ENCODE measurements at regions not wholly inside any gene's neighbourhood (a gene's known extent, or its start where the extent isn't known, plus 50 kb on each side); places are given as distances from the start of the nearest gene placed in this dataset.

DNA sequence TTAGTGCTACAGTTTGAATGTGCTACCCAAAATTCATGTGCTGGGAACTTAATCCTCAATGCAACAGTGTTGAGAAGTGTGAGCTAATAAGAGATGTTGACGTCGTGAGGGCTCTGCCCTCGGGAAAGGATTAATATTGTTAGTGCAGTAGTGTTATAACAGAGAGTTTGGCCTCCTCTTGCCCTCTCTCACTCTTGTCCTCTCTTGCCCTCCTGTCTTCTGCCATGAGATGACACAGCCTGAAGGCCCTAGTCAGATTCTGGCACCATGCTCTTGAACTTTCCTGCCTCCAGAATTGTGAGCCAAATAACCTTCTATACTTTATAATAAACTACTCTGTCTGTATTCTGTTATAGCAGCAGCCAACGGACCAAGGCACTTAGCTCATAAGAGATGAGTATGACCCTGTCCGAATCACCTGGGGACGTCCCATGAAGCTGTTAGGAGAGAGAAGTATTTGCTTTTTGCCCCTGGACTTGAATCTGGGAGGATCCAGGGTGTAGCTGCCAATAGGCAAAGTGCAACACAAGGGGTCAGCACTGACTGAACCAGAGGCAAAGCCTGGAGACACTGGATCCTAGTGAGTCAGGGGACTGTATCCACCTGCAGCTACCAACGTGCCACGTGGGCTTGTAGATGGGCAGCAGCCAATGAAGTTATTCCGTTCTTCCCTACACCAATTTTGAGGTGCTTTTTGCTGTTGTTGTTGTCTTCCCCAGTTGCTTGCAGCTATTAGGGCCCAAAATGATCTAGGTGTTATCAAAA is 233.7 kb downstream of the THBS2 start:
- TF ChIP-seq POLR2A (IDR thresholded peaks at IDR 0.05; ENCODE audit: low read depth, low read length) (no peak), SMC3 (IDR thresholded peaks at IDR 0.05; ENCODE audit: low read depth, low read length) (no peak), RAD21 (IDR thresholded peaks at IDR 0.05; ENCODE audit: low read length) (peak; percentile 23; the same call in 1 of the 2 replicates), CEBPB (IDR thresholded peaks at IDR 0.05; ENCODE audit: low read depth, low read length) (no peak), BHLHE40 (IDR thresholded peaks at IDR 0.05; ENCODE audit: low read depth, low read length) (no peak), NFE2L2 (IDR thresholded peaks at IDR 0.05; ENCODE audit: low read depth, low read length) (no peak), MXI1 (IDR thresholded peaks at IDR 0.05; ENCODE audit: borderline replicate concordance, low read depth, low read length) (no peak), RCOR1 (IDR thresholded peaks at IDR 0.05; ENCODE audit: insufficient replicate concordance, low read length) (no peak), RFX5 (IDR thresholded peaks at IDR 0.05; ENCODE audit: low read depth, low read length) (no peak)
- TF ChIP-seq, protein P1, sequence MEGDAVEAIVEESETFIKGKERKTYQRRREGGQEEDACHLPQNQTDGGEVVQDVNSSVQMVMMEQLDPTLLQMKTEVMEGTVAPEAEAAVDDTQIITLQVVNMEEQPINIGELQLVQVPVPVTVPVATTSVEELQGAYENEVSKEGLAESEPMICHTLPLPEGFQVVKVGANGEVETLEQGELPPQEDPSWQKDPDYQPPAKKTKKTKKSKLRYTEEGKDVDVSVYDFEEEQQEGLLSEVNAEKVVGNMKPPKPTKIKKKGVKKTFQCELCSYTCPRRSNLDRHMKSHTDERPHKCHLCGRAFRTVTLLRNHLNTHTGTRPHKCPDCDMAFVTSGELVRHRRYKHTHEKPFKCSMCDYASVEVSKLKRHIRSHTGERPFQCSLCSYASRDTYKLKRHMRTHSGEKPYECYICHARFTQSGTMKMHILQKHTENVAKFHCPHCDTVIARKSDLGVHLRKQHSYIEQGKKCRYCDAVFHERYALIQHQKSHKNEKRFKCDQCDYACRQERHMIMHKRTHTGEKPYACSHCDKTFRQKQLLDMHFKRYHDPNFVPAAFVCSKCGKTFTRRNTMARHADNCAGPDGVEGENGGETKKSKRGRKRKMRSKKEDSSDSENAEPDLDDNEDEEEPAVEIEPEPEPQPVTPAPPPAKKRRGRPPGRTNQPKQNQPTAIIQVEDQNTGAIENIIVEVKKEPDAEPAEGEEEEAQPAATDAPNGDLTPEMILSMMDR (conservative IDR thresholded peaks at IDR 0.05; ENCODE audit: low read depth, low read length), result no peak
- TF ChIP-seq, protein P2, sequence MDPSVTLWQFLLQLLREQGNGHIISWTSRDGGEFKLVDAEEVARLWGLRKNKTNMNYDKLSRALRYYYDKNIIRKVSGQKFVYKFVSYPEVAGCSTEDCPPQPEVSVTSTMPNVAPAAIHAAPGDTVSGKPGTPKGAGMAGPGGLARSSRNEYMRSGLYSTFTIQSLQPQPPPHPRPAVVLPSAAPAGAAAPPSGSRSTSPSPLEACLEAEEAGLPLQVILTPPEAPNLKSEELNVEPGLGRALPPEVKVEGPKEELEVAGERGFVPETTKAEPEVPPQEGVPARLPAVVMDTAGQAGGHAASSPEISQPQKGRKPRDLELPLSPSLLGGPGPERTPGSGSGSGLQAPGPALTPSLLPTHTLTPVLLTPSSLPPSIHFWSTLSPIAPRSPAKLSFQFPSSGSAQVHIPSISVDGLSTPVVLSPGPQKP (IDR thresholded peaks at IDR 0.05; ENCODE audit: borderline replicate concordance, low read depth, low read length), result no peak
